Kidney tubule cell (primary cell): ENCODE measurements at regions not wholly inside any gene's neighbourhood (a gene's known extent, or its start where the extent isn't known, plus 50 kb on each side); places are given as distances from the start of the nearest gene placed in this dataset.
A peak's percentile ranks its signal among the peaks of the same experiment; 100 is the strongest.

Experiments used
- DNase-seq: peaks from one replicate; pipeline ENCODE4 v3.0.0-alpha.2; 2018; ENCODE audit warnings: low spot score

DNA sequence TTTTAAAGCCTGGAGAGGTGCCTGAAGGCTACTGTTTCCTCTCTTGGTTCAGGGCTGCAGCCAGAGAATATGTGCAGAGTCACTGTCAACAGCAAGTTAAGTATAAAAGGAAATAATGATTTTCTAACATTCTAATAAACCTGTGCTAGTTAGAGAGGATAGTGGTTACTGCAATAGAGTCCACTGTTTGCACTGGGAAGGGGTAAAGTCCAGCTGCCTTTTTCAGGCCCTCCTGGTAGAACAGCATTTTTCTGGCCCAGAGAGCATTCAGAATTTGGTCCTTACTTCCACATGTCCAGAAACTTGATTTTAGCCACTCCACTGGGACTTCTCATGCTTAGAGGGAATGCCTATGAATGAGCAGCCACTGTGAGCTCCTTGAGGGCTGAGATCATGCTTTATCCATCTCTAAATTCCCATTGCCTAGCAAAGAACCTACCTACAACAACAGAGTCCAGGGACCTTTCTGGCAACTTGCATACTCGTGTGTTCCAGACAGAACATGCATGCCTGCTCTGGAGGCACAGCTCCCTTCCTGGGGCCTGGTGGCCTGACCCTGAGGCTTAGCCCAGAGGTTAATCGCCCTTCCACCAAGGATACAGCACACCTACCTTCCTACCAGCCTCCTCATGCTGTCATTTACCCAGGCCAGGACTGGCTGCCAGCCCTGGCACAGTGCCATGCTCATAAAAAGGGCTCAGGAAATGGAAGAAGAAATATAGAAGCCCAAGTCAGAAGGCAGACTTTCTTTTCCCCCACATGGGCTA lies 50.3 kb upstream of the ATP13A3 start:
- peak; percentile 80 for DNase-seq
